Trophoblast cell (in vitro differentiated cells and primary cell): ENCODE measurements at regions not wholly inside any gene's neighbourhood (a gene's known extent, or its start where the extent isn't known, plus 50 kb on each side); places are given as distances from the start of the nearest gene placed in this dataset.

Experiments used
- DNase-seq, 2 donors: peaks; one replicate each; pipeline ENCODE4 v3.0.0-alpha.2; 2016
- H2AFZ ChIP-seq: 2 replicates; pipeline ENCODE4 v1.6.1; 2013; ENCODE audit warnings: low read length, moderate library complexity, mild to moderate bottlenecking; ENCODE audit not compliant: insufficient read depth, poor library complexity
- H2AK5ac ChIP-seq: 2 replicates; pipeline ENCODE4 v1.6.1; 2013; ENCODE audit warnings: mild to moderate bottlenecking, low read length
- H2BK120ac ChIP-seq: 2 replicates; pipeline ENCODE4 v1.6.1; 2013; ENCODE audit warnings: low read length, mild to moderate bottlenecking, moderate library complexity; ENCODE audit not compliant: insufficient read depth, poor library complexity
- H2BK12ac ChIP-seq: 2 replicates; pipeline ENCODE4 v1.6.1; 2013; ENCODE audit warnings: mild to moderate bottlenecking, low read length, moderate library complexity
- H2BK5ac ChIP-seq: 2 replicates; pipeline ENCODE4 v1.6.1; 2013; ENCODE audit warnings: low read length, low read depth, moderate library complexity, mild to moderate bottlenecking; ENCODE audit not compliant: poor library complexity
- H3K14ac ChIP-seq: 2 replicates; pipeline ENCODE4 v1.6.1; 2013; ENCODE audit warnings: mild to moderate bottlenecking, low read length
- H3K18ac ChIP-seq: 2 replicates; pipeline ENCODE4 v1.6.1; 2013; ENCODE audit warnings: mild to moderate bottlenecking, low read length
- H3K23ac ChIP-seq: 2 replicates; pipeline ENCODE4 v1.6.1; 2013; ENCODE audit warnings: low read length
- H3K27ac ChIP-seq: 2 replicates; pipeline ENCODE4 v1.5.1; 2013; ENCODE audit warnings: low read depth, mild to moderate bottlenecking, inconsistent platforms, low read length, moderate library complexity
- H3K27me3 ChIP-seq: 2 replicates; pipeline ENCODE4 v1.6.1; 2013; ENCODE audit warnings: inconsistent platforms, mild to moderate bottlenecking, low read length, moderate library complexity; ENCODE audit not compliant: insufficient read depth
- H3K36me3 ChIP-seq, 2 experiments: 1 replicate in 1 of 2; 2 replicates in 1 of 2; pipeline ENCODE4 v1.6.1; 2013; ENCODE audit warnings: low read length in 2 of 2, mild to moderate bottlenecking in 2 of 2, moderate library complexity in 1 of 2; ENCODE audit not compliant: insufficient read depth in 2 of 2, control insufficient read depth in 1 of 2
- H3K4ac ChIP-seq: 2 replicates; pipeline ENCODE4 v1.6.1; 2013; ENCODE audit warnings: low read depth, mild to moderate bottlenecking, low read length, moderate library complexity
- H3K4me1 ChIP-seq, 2 experiments: 1 replicate in 1 of 2; 2 replicates in 1 of 2; pipeline ENCODE4 v1.6.1; 2013; ENCODE audit warnings: low read length in 2 of 2, mild to moderate bottlenecking in 2 of 2, moderate library complexity in 1 of 2; ENCODE audit not compliant: insufficient read depth in 2 of 2, control insufficient read depth in 1 of 2
- H3K4me2 ChIP-seq: 2 replicates; pipeline ENCODE4 v1.6.1; 2013; ENCODE audit warnings: inconsistent platforms, mild to moderate bottlenecking, low read length, moderate library complexity
- H3K4me3 ChIP-seq: 2 replicates; pipeline ENCODE4 v1.5.1; 2013; ENCODE audit warnings: mild to moderate bottlenecking, low read depth, low read length, inconsistent platforms
- H3K79me1 ChIP-seq: one replicate; pipeline ENCODE4 v1.6.1; 2013; ENCODE audit warnings: low read length
- H3K79me2 ChIP-seq: 2 replicates; pipeline ENCODE4 v1.6.1; 2013; ENCODE audit warnings: low read length, mild to moderate bottlenecking; ENCODE audit not compliant: control insufficient read depth, insufficient read depth, poor library complexity
- H3K9ac ChIP-seq: 2 replicates; pipeline ENCODE4 v1.6.1; 2013; ENCODE audit warnings: mild to moderate bottlenecking, low read length
- H3K9me3 ChIP-seq: 2 replicates; pipeline ENCODE4 v1.6.1; 2013; ENCODE audit warnings: low read depth, mild to moderate bottlenecking, control low read depth, inconsistent platforms, low read length; ENCODE audit not compliant: insufficient read depth
- H4K12ac ChIP-seq: 2 replicates; pipeline ENCODE4 v1.6.1; 2013; ENCODE audit warnings: low read depth, mild to moderate bottlenecking, low read length, moderate library complexity
- H4K8ac ChIP-seq: 2 replicates; pipeline ENCODE4 v1.6.1; 2013; ENCODE audit warnings: low read depth, mild to moderate bottlenecking, low read length, moderate library complexity
- H4K91ac ChIP-seq: one replicate; pipeline ENCODE4 v1.6.1; 2013; ENCODE audit warnings: low read depth, mild to moderate bottlenecking, low read length, moderate library complexity
- WGBS: extraction: QIAGEN DNeasy Blood & Tissue Kit; methylation state at CpG from one replicate; pipeline ENCODE4 v1.1.7; 2013; ENCODE audit warnings: missing lambda C conversion rate; ENCODE audit not compliant: insufficient read length, insufficient coverage; ENCODE audit errors: extremely low coverage; 5-methylcytosine and 5-hydroxymethylcytosine counted together

- Histone ChIP-seq H3K79me1 (no peaks in the 10 kb centered on the region), H3K36me3 (no peaks in the 10 kb centered on the region), H3K14ac (no peak overlapping the region), H3K9me3 (no peaks in the 10 kb centered on the region), H4K12ac (no peak overlapping the region), H3K23ac (no peak overlapping the region), H3K4ac (no peak overlapping the region), H2BK12ac (no peak overlapping the region), H3K4me3 (no peak overlapping the region), H3K9ac (no peak overlapping the region), H2BK120ac (no peak overlapping the region), H4K8ac (no peak overlapping the region), H2BK5ac (no peak overlapping the region), H3K18ac (no peak overlapping the region), H3K4me1 (no peaks in the 10 kb centered on the region), H2AFZ (no peak overlapping the region), H3K27me3 (no peaks in the 10 kb centered on the region), H4K91ac (no peak overlapping the region), H3K79me2 (no peaks in the 10 kb centered on the region), H3K27ac (no peak overlapping the region), H3K4me2 (no peak overlapping the region), H2AK5ac (no peak overlapping the region)
- WGBS = no CpG with 5 or more reads among the region's 4 CpGs
- peak; percentile 55 to 79 for DNase-seq
Observed at GRCh38 chr4:174119051-174119450, 164.4 kb downstream of the FBXO8 start.

DNA sequence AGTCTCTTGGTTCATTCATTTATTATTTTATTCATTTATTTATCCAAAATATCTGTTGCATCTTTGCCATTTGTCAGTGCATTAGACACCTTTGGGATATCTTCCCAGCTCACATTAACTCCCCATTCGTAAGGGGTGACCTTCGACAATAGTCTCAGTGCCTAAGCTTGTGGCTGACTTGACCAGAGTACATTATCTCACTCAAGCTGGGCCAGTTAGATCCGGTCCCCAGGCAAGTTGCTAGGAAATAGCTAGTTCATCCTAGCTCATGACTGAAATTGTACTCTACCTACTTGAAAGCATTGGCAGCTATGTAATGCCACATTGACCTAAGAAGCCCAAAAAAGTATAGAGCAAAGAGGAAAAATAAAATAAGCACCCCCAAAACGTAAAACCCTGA, 165.3 kb downstream of the FBXO8 start:
- H3K23ac ChIP-seq = no peak overlapping the region
- H4K91ac ChIP-seq = no peak overlapping the region
- no peak overlapping the region for H2BK5ac ChIP-seq
- H3K4me1 ChIP-seq = no peaks in the 10 kb centered on the region
- no peak overlapping the region for H3K18ac ChIP-seq
- no peak overlapping the region for H2BK120ac ChIP-seq
- H4K8ac ChIP-seq = no peak overlapping the region
- no peak overlapping the region for H3K9ac ChIP-seq
- DNase-seq = no peak
- H3K79me2 ChIP-seq = no peaks in the 10 kb centered on the region
- no peaks in the 10 kb centered on the region for H3K27me3 ChIP-seq
- no peak overlapping the region for H2AFZ ChIP-seq
- WGBS = no CpG with 5 or more reads among the region's 4 CpGs
- H3K36me3 ChIP-seq = no peaks in the 10 kb centered on the region
- H3K4me2 ChIP-seq = no peak overlapping the region
- H3K4me3 ChIP-seq = no peak overlapping the region
- no peak overlapping the region for H4K12ac ChIP-seq
- H3K4ac ChIP-seq = no peak overlapping the region
- no peak overlapping the region for H2BK12ac ChIP-seq
- H3K9me3 ChIP-seq = no peaks in the 10 kb centered on the region
- H2AK5ac ChIP-seq = no peak overlapping the region
- H3K14ac ChIP-seq = no peak overlapping the region
- H3K79me1 ChIP-seq = no peaks in the 10 kb centered on the region
- no peak overlapping the region for H3K27ac ChIP-seq

DNA sequence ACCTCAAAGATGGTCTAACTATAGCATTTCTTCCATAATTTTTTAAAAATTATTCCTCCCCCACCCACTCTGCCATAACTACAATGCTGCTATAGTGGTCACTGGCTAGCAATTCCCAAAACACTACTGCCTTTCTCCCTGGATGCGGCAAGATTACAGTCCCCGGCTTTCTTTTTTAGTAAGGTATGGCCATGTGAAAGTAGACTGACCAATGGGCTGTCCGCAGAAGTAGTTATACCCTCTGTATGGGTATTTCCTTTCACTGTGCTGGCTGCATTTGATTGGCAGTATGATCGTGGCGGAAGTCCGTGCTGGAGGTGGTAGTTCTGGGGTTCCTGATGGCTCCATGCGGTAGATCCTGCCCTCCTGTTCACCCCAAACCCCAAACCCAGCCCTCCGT, 166.0 kb downstream of the FBXO8 start:
- H3K9ac ChIP-seq = no peak overlapping the region
- H2BK120ac ChIP-seq = no peak overlapping the region
- no peaks in the 10 kb centered on the region for H3K79me2 ChIP-seq
- no peaks in the 10 kb centered on the region for H3K9me3 ChIP-seq
- H2BK5ac ChIP-seq = no peak overlapping the region
- no peak for DNase-seq
- H3K4me3 ChIP-seq = no peak overlapping the region
- no peak overlapping the region for H3K4ac ChIP-seq
- no peaks in the 10 kb centered on the region for H3K4me1 ChIP-seq
- no peak overlapping the region for H4K91ac ChIP-seq
- no peaks in the 10 kb centered on the region for H3K27me3 ChIP-seq
- no peaks in the 10 kb centered on the region for H3K36me3 ChIP-seq
- H4K8ac ChIP-seq = peak overlapping the region; percentile 54
- H4K12ac ChIP-seq = no peak overlapping the region
- no peak overlapping the region for H2BK12ac ChIP-seq
- no peaks in the 10 kb centered on the region for H3K79me1 ChIP-seq
- H3K14ac ChIP-seq = no peak overlapping the region
- no CpG with 5 or more reads among the region's 8 CpGs for WGBS
- H3K27ac ChIP-seq = no peak overlapping the region
- no peak overlapping the region for H2AK5ac ChIP-seq
- no peak overlapping the region for H3K4me2 ChIP-seq
- no peak overlapping the region for H3K23ac ChIP-seq
- no peak overlapping the region for H2AFZ ChIP-seq
- H3K18ac ChIP-seq = no peak overlapping the region

GRCh38 chr4:174116021-174116420, 167.4 kb downstream of the FBXO8 start:
- Histone ChIP-seq H2BK12ac (no peak overlapping the region), H3K4me2 (no peak overlapping the region), H3K9ac (no peak overlapping the region), H3K36me3 (no peaks in the 10 kb centered on the region), H2AFZ (no peak overlapping the region), H4K12ac (no peak overlapping the region), H3K27ac (no peak overlapping the region), H3K79me2 (no peaks in the 10 kb centered on the region), H3K4ac (no peak overlapping the region), H3K27me3 (no peaks in the 10 kb centered on the region), H3K79me1 (no peaks in the 10 kb centered on the region), H4K8ac (no peak overlapping the region), H2BK120ac (no peak overlapping the region), H3K9me3 (no peaks in the 10 kb centered on the region), H3K18ac (no peak overlapping the region), H3K23ac (no peak overlapping the region), H2AK5ac (no peak overlapping the region), H3K4me3 (no peak overlapping the region), H2BK5ac (no peak overlapping the region), H4K91ac (no peak overlapping the region), H3K14ac (no peak overlapping the region), H3K4me1 (peaks cover 0 to 2% of the 10 kb centered on the region in 2 experiments)
- WGBS = no CpG with 5 or more reads among the region's 4 CpGs
- DNase-seq = no peak
